GM18907 (cell line): ENCODE measurements at regions not wholly inside any gene's neighbourhood (a gene's known extent, or its start where the extent isn't known, plus 50 kb on each side); places are given as distances from the start of the nearest gene placed in this dataset.
"Not testable (repeated sequence)": the region's sequence is repeated elsewhere in the genome, so short reads cannot be mapped to it uniquely, and the experiment has no call there.

ENCODE experiments used
- ATAC-seq: cut with Tn5 transposase; IDR thresholded peaks from one replicate; pipeline ENCODE4 v1.9.1; 2021; ENCODE audit warnings: mild to moderate bottlenecking, moderate library complexity; ENCODE audit not compliant: unreplicated experiment

- ATAC-seq: not testable (repeated sequence)
Observed at GRCh38 chr10:117856426-117856825, 190.3 kb downstream of the RAB11FIP2 start.

GRCh38 chr10:117860135-117860534 lies 186.6 kb downstream of the RAB11FIP2 start:
- no peak for ATAC-seq

- ATAC-seq: no peak
Observed at GRCh38 chr10:117860823-117861222, 185.9 kb downstream of the RAB11FIP2 start.

GRCh38 chr10:117861329-117861728 lies 185.4 kb downstream of the RAB11FIP2 start:
- ATAC-seq: no peak

- no peak for ATAC-seq
Observed at GRCh38 chr10:117863771-117864170, 183.0 kb downstream of the RAB11FIP2 start.

- no peak for ATAC-seq
Observed at GRCh38 chr10:117865945-117866344, 180.8 kb downstream of the RAB11FIP2 start.

- no peak for ATAC-seq
Observed at GRCh38 chr10:117868151-117868550, 178.6 kb downstream of the RAB11FIP2 start.

GRCh38 chr10:117875793-117876192 lies 170.9 kb downstream of the RAB11FIP2 start:
- ATAC-seq: no peak

- no peak for ATAC-seq
Observed at GRCh38 chr10:117876210-117876609, 170.5 kb downstream of the RAB11FIP2 start.

- ATAC-seq: no peak
Observed at GRCh38 chr10:117878626-117879025, 168.1 kb downstream of the RAB11FIP2 start.

GRCh38 chr10:117884093-117884492 lies 162.6 kb downstream of the RAB11FIP2 start:
- ATAC-seq: no peak

- no peak for ATAC-seq
Observed at GRCh38 chr10:117884592-117884991, 162.1 kb downstream of the RAB11FIP2 start.

GRCh38 chr10:117885206-117885829 lies 161.4 kb downstream of the RAB11FIP2 start:
- ATAC-seq: no peak

- no peak for ATAC-seq
Observed at GRCh38 chr10:117886766-117887165, 160.0 kb downstream of the RAB11FIP2 start.

- ATAC-seq: no peak
Observed at GRCh38 chr10:117889664-117890063, 157.1 kb downstream of the RAB11FIP2 start.

GRCh38 chr10:117892681-117893220 lies 154.0 kb downstream of the RAB11FIP2 start:
- ATAC-seq: no peak

GRCh38 chr10:117894339-117894738 lies 152.4 kb downstream of the RAB11FIP2 start:
- no peak for ATAC-seq

GRCh38 chr10:117896517-117896916 lies 150.2 kb downstream of the RAB11FIP2 start:
- ATAC-seq: no peak

- ATAC-seq: no peak
Observed at GRCh38 chr10:117899181-117899683, 147.5 kb downstream of the RAB11FIP2 start.

- ATAC-seq: no peak
Observed at GRCh38 chr10:117900280-117900679, 146.5 kb downstream of the RAB11FIP2 start.

- ATAC-seq: no peak
Observed at GRCh38 chr10:117903854-117904253, 142.9 kb downstream of the RAB11FIP2 start.

GRCh38 chr10:117905404-117905803 lies 141.3 kb downstream of the RAB11FIP2 start:
- no peak for ATAC-seq

GRCh38 chr10:117911684-117912083 lies 135.1 kb downstream of the RAB11FIP2 start:
- ATAC-seq: no peak
